ENCODE measurements at regions not wholly inside any gene's neighbourhood (a gene's known extent, or its start where the extent isn't known, plus 50 kb on each side); places are given as distances from the start of the nearest gene placed in this dataset.

DNA sequence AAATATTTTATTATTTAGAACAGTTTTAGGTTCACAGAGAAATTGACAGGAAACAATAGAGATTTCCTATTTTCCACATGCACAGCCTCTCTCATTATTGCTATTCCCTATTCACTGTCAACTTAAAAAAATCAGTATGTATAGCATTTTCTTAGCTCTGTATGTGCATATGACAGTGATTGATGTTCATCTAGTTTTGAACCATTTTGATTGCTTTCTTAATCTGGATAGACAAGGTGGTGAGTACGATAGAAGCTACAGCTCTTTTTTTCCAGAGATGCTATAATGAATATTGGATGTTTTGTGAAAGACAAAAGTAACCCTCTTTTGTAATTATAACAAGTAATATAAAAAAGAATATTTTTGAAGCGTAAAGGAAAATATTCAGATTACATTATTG, 201.2 kb upstream of the ARRDC3 start:
- no peak for TF ChIP-seq CTCF (IDR thresholded peaks at IDR 0.05)
- no peak for TF ChIP-seq E2F1 (CRISPR knock-in tag; IDR thresholded peaks at IDR 0.05)
- TF ChIP-seq CREM (CRISPR knock-in tag; IDR thresholded peaks at IDR 0.05) = no peak
- TF ChIP-seq, protein P1, sequence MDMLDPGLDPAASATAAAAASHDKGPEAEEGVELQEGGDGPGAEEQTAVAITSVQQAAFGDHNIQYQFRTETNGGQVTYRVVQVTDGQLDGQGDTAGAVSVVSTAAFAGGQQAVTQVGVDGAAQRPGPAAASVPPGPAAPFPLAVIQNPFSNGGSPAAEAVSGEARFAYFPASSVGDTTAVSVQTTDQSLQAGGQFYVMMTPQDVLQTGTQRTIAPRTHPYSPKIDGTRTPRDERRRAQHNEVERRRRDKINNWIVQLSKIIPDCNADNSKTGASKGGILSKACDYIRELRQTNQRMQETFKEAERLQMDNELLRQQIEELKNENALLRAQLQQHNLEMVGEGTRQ (CRISPR knock-in tag; IDR thresholded peaks at IDR 0.05) = no peak
- TF ChIP-seq NFYB (CRISPR knock-in tag; conservative IDR thresholded peaks at IDR 0.05; ENCODE audit: low read depth) = no peak
- no peak for TF ChIP-seq TCF7 (CRISPR knock-in tag; IDR thresholded peaks at IDR 0.05; ENCODE audit: low read depth)
- TF ChIP-seq OVOL2 (CRISPR knock-in tag; IDR thresholded peaks at IDR 0.05; ENCODE audit: borderline replicate concordance) = no peak
- TF ChIP-seq, protein P2, sequence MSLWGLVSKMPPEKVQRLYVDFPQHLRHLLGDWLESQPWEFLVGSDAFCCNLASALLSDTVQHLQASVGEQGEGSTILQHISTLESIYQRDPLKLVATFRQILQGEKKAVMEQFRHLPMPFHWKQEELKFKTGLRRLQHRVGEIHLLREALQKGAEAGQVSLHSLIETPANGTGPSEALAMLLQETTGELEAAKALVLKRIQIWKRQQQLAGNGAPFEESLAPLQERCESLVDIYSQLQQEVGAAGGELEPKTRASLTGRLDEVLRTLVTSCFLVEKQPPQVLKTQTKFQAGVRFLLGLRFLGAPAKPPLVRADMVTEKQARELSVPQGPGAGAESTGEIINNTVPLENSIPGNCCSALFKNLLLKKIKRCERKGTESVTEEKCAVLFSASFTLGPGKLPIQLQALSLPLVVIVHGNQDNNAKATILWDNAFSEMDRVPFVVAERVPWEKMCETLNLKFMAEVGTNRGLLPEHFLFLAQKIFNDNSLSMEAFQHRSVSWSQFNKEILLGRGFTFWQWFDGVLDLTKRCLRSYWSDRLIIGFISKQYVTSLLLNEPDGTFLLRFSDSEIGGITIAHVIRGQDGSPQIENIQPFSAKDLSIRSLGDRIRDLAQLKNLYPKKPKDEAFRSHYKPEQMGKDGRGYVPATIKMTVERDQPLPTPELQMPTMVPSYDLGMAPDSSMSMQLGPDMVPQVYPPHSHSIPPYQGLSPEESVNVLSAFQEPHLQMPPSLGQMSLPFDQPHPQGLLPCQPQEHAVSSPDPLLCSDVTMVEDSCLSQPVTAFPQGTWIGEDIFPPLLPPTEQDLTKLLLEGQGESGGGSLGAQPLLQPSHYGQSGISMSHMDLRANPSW (CRISPR knock-in tag; conservative IDR thresholded peaks at IDR 0.05; ENCODE audit: low read depth) = no peak
- no peak for TF ChIP-seq NR3C1 (CRISPR knock-in tag; conservative IDR thresholded peaks at IDR 0.05; ENCODE audit: low read depth)
- no peak for TF ChIP-seq ATF1 (CRISPR knock-in tag; IDR thresholded peaks at IDR 0.05)
- TF ChIP-seq CREB1 (CRISPR knock-in tag; IDR thresholded peaks at IDR 0.05) = no peak
- no peak for TF ChIP-seq ATF6 (CRISPR knock-in tag; IDR thresholded peaks at IDR 0.05)
- TF ChIP-seq, protein P3, sequence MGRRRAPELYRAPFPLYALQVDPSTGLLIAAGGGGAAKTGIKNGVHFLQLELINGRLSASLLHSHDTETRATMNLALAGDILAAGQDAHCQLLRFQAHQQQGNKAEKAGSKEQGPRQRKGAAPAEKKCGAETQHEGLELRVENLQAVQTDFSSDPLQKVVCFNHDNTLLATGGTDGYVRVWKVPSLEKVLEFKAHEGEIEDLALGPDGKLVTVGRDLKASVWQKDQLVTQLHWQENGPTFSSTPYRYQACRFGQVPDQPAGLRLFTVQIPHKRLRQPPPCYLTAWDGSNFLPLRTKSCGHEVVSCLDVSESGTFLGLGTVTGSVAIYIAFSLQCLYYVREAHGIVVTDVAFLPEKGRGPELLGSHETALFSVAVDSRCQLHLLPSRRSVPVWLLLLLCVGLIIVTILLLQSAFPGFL (CRISPR knock-in tag; IDR thresholded peaks at IDR 0.05; ENCODE audit: borderline replicate concordance) = no peak
